CD4-positive, alpha-beta T cell (primary cell): ENCODE measurements at regions not wholly inside any gene's neighbourhood (a gene's known extent, or its start where the extent isn't known, plus 50 kb on each side); places are given as distances from the start of the nearest gene placed in this dataset.

Experiments
- ATAC-seq: fragments of 200-7000 bp; cut with Tn5 transposase; one replicate; pipeline ENCODE4 v1.10.0; 2022; ENCODE audit warnings: mild to moderate bottlenecking; ENCODE audit not compliant: poor library complexity
- CTCF ChIA-PET: fragments of 350-600 bp; sonication (Branson Sonifier 250); formaldehyde crosslinking; loops from one replicate; lab custom pipeline; 2021; ENCODE audit warnings: antibody characterized with exemption, inconsistent platforms; lab: Charles Lee
- POLR2A ChIA-PET: fragments of 350-600 bp; sonication (Branson Sonifier 250); formaldehyde crosslinking; loops from one replicate; lab custom pipeline; 2021; ENCODE audit warnings: antibody characterized with exemption, inconsistent platforms; lab: Charles Lee
- DNase-seq, 14 experiments: peaks; one replicate each; pipeline ENCODE4 v3.0.0-alpha.2; 2013 to 2020; ENCODE audit warnings: mixed read lengths in 2 of 14
- H3K27ac ChIP-seq, 2 donors: one replicate each; pipeline versions ENCODE4 v1.5.1 to v1.7.0; 2013; ENCODE audit warnings: low read length in 2 of 2, low read depth in 1 of 2, mild to moderate bottlenecking in 1 of 2
- H3K27me3 ChIP-seq, 2 experiments: 1 replicate in 1 of 2; 2 replicates in 1 of 2; pipeline versions ENCODE4 v1.6.1 to v1.7.0; 2013; ENCODE audit warnings: low read length in 2 of 2, control low read depth in 1 of 2, mild to moderate bottlenecking in 1 of 2, moderate library complexity in 1 of 2; ENCODE audit not compliant: insufficient read depth in 2 of 2, control insufficient read depth in 1 of 2
- H3K36me3 ChIP-seq: one replicate; pipeline ENCODE4 v1.6.1; 2013; ENCODE audit warnings: low read length, control low read depth; ENCODE audit not compliant: insufficient read depth
- H3K4me1 ChIP-seq: one replicate; pipeline ENCODE4 v1.6.1; 2013; ENCODE audit warnings: low read length, control low read depth; ENCODE audit not compliant: insufficient read depth
- H3K4me3 ChIP-seq: one replicate; pipeline ENCODE4 v1.5.1; 2013; ENCODE audit warnings: mild to moderate bottlenecking, low read length, moderate library complexity
- H3K9me3 ChIP-seq, 2 experiments: 1 replicate in 1 of 2; 2 replicates in 1 of 2; pipeline versions ENCODE4 v1.6.1 to v1.7.0; 2013; ENCODE audit warnings: low read length in 2 of 2, mild to moderate bottlenecking in 2 of 2, control low read depth in 1 of 2, moderate library complexity in 1 of 2; ENCODE audit not compliant: control insufficient read depth in 1 of 2, insufficient read depth in 1 of 2
- H3K27ac Mint-ChIP-seq: one replicate; pipeline ENCODE4 v1.8.0; 2020; ENCODE audit warnings: mixed read lengths
- H3K27me3 Mint-ChIP-seq: one replicate; pipeline ENCODE4 v1.8.0; 2021; ENCODE audit warnings: mixed read lengths
- H3K36me3 Mint-ChIP-seq: one replicate; pipeline ENCODE4 v1.8.0; 2021; ENCODE audit warnings: low read depth, mixed read lengths
- H3K4me1 Mint-ChIP-seq: one replicate; pipeline ENCODE4 v1.8.0; 2021; ENCODE audit warnings: low read depth, mixed read lengths
- H3K4me3 Mint-ChIP-seq: one replicate; pipeline ENCODE4 v1.8.0; 2020; ENCODE audit warnings: mild to moderate bottlenecking, mixed read lengths
- H3K9me3 Mint-ChIP-seq: one replicate; pipeline ENCODE4 v1.8.0; 2020; ENCODE audit warnings: mixed read lengths
- CTCF ChIP-seq: fragments of 200-600 bp; IDR thresholded peaks from one replicate; pipeline ENCODE4 v1.8.0; 2022; ENCODE audit warnings: antibody characterized with exemption, mild to moderate bottlenecking
- intact Hi-C, 2 experiments: fragments of 100-400 bp; cut with DNase I in 1 of 2; cut with micrococcal nuclease in 1 of 2; formaldehyde crosslinking; loops; one replicate each; pipeline versions ENCODE4 v1.15.1 to v1.9.0; 2023 to 2025; cut with DNase I, micrococcal nuclease

GRCh38 chr15:69885173-69885955, 212.4 kb downstream of the TLE3 start:
- Mint-ChIP-seq H3K36me3 (no peaks in the 10 kb centered on the region), H3K9me3 (no peaks in the 10 kb centered on the region), H3K4me3 (no peak overlapping the region), H3K27me3 (no peaks in the 10 kb centered on the region), H3K27ac (no peak overlapping the region), H3K4me1 (no peaks in the 10 kb centered on the region)
- Histone ChIP-seq H3K27ac (no peak overlapping the region), H3K4me1 (no peaks in the 10 kb centered on the region), H3K4me3 (no peak overlapping the region), H3K27me3 (no peaks in the 10 kb centered on the region), H3K36me3 (no peaks in the 10 kb centered on the region), H3K9me3 (no peaks in the 10 kb centered on the region)
- intact Hi-C loops: no loop called here
- CTCF ChIA-PET: no interaction called here
- POLR2A ChIA-PET: no interaction called here
- ATAC-seq: no peak
- no peak for TF ChIP-seq CTCF
- DNase-seq: no peak

GRCh38 chr15:69887009-69887408, 210.7 kb downstream of the TLE3 start:
- DNase-seq (no peak), ATAC-seq (no peak)
- no peaks in the 10 kb centered on the region for H3K4me1 ChIP-seq
- CTCF ChIA-PET: no interaction called here
- H3K27ac Mint-ChIP-seq: no peak overlapping the region
- no peak overlapping the region for H3K27ac ChIP-seq
- no peaks in the 10 kb centered on the region for H3K27me3 ChIP-seq
- POLR2A ChIA-PET: no interaction called here
- no peaks in the 10 kb centered on the region for H3K4me1 Mint-ChIP-seq
- H3K4me3 ChIP-seq: no peak overlapping the region
- no peak overlapping the region for H3K4me3 Mint-ChIP-seq
- no peaks in the 10 kb centered on the region for H3K9me3 ChIP-seq
- H3K9me3 Mint-ChIP-seq: no peaks in the 10 kb centered on the region
- intact Hi-C loops: no loop called here
- H3K36me3 ChIP-seq: no peaks in the 10 kb centered on the region
- no peaks in the 10 kb centered on the region for H3K36me3 Mint-ChIP-seq
- no peaks in the 10 kb centered on the region for H3K27me3 Mint-ChIP-seq
- no peak for TF ChIP-seq CTCF

- H3K4me3 Mint-ChIP-seq: no peak overlapping the region
- no peaks in the 10 kb centered on the region for H3K9me3 Mint-ChIP-seq
- H3K27me3 ChIP-seq: no peaks in the 10 kb centered on the region
- no peak overlapping the region for H3K27ac Mint-ChIP-seq
- no peaks in the 10 kb centered on the region for H3K4me1 Mint-ChIP-seq
- intact Hi-C loops: no loop called here
- TF ChIP-seq CTCF: no peak
- DNase-seq (no peak), ATAC-seq (no peak)
- ChIA-PET CTCF (no interaction called here), POLR2A (no interaction called here)
- H3K36me3 ChIP-seq: no peaks in the 10 kb centered on the region
- no peaks in the 10 kb centered on the region for H3K36me3 Mint-ChIP-seq
- no peaks in the 10 kb centered on the region for H3K4me1 ChIP-seq
- H3K27me3 Mint-ChIP-seq: no peaks in the 10 kb centered on the region
- no peaks in the 10 kb centered on the region for H3K9me3 ChIP-seq
- no peak overlapping the region for H3K4me3 ChIP-seq
- no peak overlapping the region for H3K27ac ChIP-seq
Observed at GRCh38 chr15:69887553-69887952, 210.2 kb downstream of the TLE3 start.
